ENCODE measurements at regions not wholly inside any gene's neighbourhood (a gene's known extent, or its start where the extent isn't known, plus 50 kb on each side); places are given as distances from the start of the nearest gene placed in this dataset.

DNA sequence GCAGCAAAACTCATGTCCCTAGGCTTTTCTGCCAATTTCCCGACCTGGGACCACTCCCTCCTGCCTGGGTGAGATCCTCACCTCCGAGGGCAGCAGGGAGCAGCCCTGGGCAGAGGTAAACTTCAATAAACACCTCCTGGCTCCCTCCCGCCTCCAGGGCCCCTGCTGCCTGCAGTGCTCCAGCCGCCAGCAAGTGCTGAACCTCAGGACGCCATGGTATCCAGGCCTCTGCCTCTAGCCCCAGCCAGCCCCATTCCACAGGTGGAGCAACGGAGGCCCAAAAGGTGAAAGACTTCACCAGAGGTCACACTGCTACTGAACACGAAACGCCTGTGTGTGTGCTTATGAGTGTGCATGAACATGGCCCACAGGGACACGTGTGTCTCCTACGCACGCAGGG lies 59.9 kb upstream of the LINGO1 start:
- TF ChIP-seq POLR2AphosphoS5 (IDR thresholded peaks at IDR 0.05; ENCODE audit: low read depth, low read length): no peak
- TF ChIP-seq, protein P1, sequence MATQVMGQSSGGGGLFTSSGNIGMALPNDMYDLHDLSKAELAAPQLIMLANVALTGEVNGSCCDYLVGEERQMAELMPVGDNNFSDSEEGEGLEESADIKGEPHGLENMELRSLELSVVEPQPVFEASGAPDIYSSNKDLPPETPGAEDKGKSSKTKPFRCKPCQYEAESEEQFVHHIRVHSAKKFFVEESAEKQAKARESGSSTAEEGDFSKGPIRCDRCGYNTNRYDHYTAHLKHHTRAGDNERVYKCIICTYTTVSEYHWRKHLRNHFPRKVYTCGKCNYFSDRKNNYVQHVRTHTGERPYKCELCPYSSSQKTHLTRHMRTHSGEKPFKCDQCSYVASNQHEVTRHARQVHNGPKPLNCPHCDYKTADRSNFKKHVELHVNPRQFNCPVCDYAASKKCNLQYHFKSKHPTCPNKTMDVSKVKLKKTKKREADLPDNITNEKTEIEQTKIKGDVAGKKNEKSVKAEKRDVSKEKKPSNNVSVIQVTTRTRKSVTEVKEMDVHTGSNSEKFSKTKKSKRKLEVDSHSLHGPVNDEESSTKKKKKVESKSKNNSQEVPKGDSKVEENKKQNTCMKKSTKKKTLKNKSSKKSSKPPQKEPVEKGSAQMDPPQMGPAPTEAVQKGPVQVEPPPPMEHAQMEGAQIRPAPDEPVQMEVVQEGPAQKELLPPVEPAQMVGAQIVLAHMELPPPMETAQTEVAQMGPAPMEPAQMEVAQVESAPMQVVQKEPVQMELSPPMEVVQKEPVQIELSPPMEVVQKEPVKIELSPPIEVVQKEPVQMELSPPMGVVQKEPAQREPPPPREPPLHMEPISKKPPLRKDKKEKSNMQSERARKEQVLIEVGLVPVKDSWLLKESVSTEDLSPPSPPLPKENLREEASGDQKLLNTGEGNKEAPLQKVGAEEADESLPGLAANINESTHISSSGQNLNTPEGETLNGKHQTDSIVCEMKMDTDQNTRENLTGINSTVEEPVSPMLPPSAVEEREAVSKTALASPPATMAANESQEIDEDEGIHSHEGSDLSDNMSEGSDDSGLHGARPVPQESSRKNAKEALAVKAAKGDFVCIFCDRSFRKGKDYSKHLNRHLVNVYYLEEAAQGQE (IDR thresholded peaks at IDR 0.05; ENCODE audit: insufficient read depth in 1 of 2, low read depth in 2 of 2, low read length in 2 of 2): no peak

Measured in PFSK-1 (cell line).